Endothelial cell of umbilical vein (primary cell): ENCODE measurements at regions not wholly inside any gene's neighbourhood (a gene's known extent, or its start where the extent isn't known, plus 50 kb on each side); places are given as distances from the start of the nearest gene placed in this dataset.

ENCODE experiments used
- BruUV-seq: library from RNA; stranded (reverse); fragments of 400-500 nt; replicated peaks from 2 replicates; lab custom pipeline; 2021; lab: Mats Ljungman, UMichigan
- CTCF ChIA-PET: fragments of 300-600, 350-600 bp; sonication (Branson Sonifier 250); formaldehyde crosslinking; loops from one replicate; lab custom pipeline; 2021; ENCODE audit warnings: antibody characterized with exemption, inconsistent platforms; lab: Charles Lee
- POLR2A ChIA-PET: fragments of 300-600, 350-600 bp; sonication (Branson Sonifier 250); formaldehyde crosslinking; loops from one replicate; lab custom pipeline; 2021; ENCODE audit warnings: antibody characterized with exemption, inconsistent platforms; lab: Charles Lee
- DNase-seq: peaks from one replicate; pipeline ENCODE4 v3.0.0-alpha.2; 2011; ENCODE audit warnings: low read depth, low spot score
- FAIRE-seq: peaks from 2 replicates; lab custom pipeline; 2011; peaks lifted over from hg19 to GRCh38; lab: Jason Lieb, UNC
- H2AFZ ChIP-seq: 2 replicates; pipeline ENCODE4 v1.6.0; 2012; ENCODE audit warnings: low read depth, low read length, control low read depth, inconsistent platforms
- H3K27ac ChIP-seq: 2 replicates; pipeline ENCODE4 v1.5.1; 2011; ENCODE audit warnings: low read depth, mild to moderate bottlenecking, control low read depth, low read length, moderate library complexity; ENCODE audit not compliant: insufficient read depth
- H3K27me3 ChIP-seq, 2 experiments: 2 replicates each; pipeline versions ENCODE4 v1.6.0 to v1.6.1; 2011; ENCODE audit warnings: low read length in 2 of 2, mixed read lengths in 1 of 2; ENCODE audit not compliant: control insufficient read depth in 2 of 2, insufficient read depth in 2 of 2
- H3K36me3 ChIP-seq, 2 experiments: 2 replicates in 1 of 2; 3 replicates in 1 of 2; pipeline ENCODE4 v1.5.1; 2011; ENCODE audit warnings: low read length in 2 of 2, mild to moderate bottlenecking in 1 of 2, moderate library complexity in 1 of 2; ENCODE audit not compliant: control insufficient read depth in 2 of 2, insufficient read depth in 2 of 2; ENCODE audit errors: extremely low read depth in 1 of 2
- H3K4me1 ChIP-seq: 3 replicates; pipeline ENCODE4 v1.5.1; 2011; ENCODE audit warnings: mild to moderate bottlenecking, low read length; ENCODE audit not compliant: control insufficient read depth, insufficient read depth; ENCODE audit errors: extremely low read depth
- H3K4me2 ChIP-seq: 2 replicates; pipeline ENCODE4 v1.6.1; 2011; ENCODE audit warnings: low read length, control low read depth, mixed read lengths; ENCODE audit not compliant: insufficient read depth
- H3K4me3 ChIP-seq, 3 experiments: fragments of 200-600 bp in 1 of 3; sonication (generic), shearing (Covaris generic) in 1 of 3; replicated peaks in 1 of 3; 2 replicates each; pipeline ENCODE4 v1.5.1; 2011 to 2016; ENCODE audit warnings: control low read depth in 3 of 3, low read length in 3 of 3, mild to moderate bottlenecking in 2 of 3, inconsistent platforms in 1 of 3, low read depth in 1 of 3, moderate library complexity in 1 of 3; ENCODE audit not compliant: insufficient read depth in 1 of 3
- H3K79me2 ChIP-seq: 2 replicates; pipeline ENCODE4 v1.6.0; 2012; ENCODE audit warnings: low read length, inconsistent platforms; ENCODE audit not compliant: control insufficient read depth, insufficient read depth
- H3K9ac ChIP-seq: replicated peaks from 2 replicates; pipeline ENCODE3; 2011; ENCODE audit warnings: low read length, control low read depth; ENCODE audit not compliant: insufficient read depth; ENCODE audit errors: extremely low read depth
- H3K9me1 ChIP-seq: replicated peaks from 3 replicates; pipeline ENCODE4 v1.6.0; 2011; ENCODE audit warnings: mild to moderate bottlenecking, low read length; ENCODE audit not compliant: control insufficient read depth, insufficient read depth; ENCODE audit errors: extremely low read depth
- H3K9me3 ChIP-seq: replicated peaks from 2 replicates; pipeline ENCODE4 v1.5.1; 2012; ENCODE audit warnings: low read length, inconsistent platforms; ENCODE audit not compliant: control insufficient read depth, insufficient read depth
- H4K20me1 ChIP-seq: replicated peaks from 2 replicates; pipeline ENCODE3; 2011; ENCODE audit warnings: mild to moderate bottlenecking, low read length; ENCODE audit not compliant: control insufficient read depth, insufficient read depth; ENCODE audit errors: extremely low read depth
- EZH2 ChIP-seq: IDR thresholded peaks from 2 replicates; pipeline ENCODE4 v1.6.1; 2012; ENCODE audit warnings: borderline replicate concordance, low read depth, mild to moderate bottlenecking, moderate library complexity, low read length, inconsistent platforms; ENCODE audit not compliant: severe bottlenecking
- FOS ChIP-seq: IDR thresholded peaks from 2 replicates; pipeline ENCODE4 v1.6.1; 2011; ENCODE audit warnings: mild to moderate bottlenecking, low read length, moderate library complexity, borderline replicate concordance; ENCODE audit not compliant: insufficient read depth
- GATA2 ChIP-seq: IDR thresholded peaks from 2 replicates; pipeline ENCODE4 v1.7.0; 2011; ENCODE audit warnings: low read depth, mild to moderate bottlenecking, moderate library complexity, mixed read lengths, low read length; ENCODE audit not compliant: insufficient read length, insufficient read depth
- JUN ChIP-seq: IDR thresholded peaks from 2 replicates; pipeline ENCODE4 v1.6.1; 2011; ENCODE audit warnings: borderline replicate concordance, low read depth; ENCODE audit not compliant: insufficient read length, insufficient read depth
- MAX ChIP-seq: IDR thresholded peaks from 2 replicates; pipeline ENCODE4 v1.6.1; 2011; ENCODE audit not compliant: insufficient read depth, insufficient read length
- MYC ChIP-seq: IDR thresholded peaks from one replicate; pipeline ENCODE4 v1.6.1; 2011; ENCODE audit warnings: mild to moderate bottlenecking, low read depth, low read length
- POLR2A ChIP-seq: IDR thresholded peaks from 2 replicates; pipeline ENCODE4 v1.6.1; 2012; ENCODE audit warnings: low read depth, mild to moderate bottlenecking, control low read depth, low read length
- POLR2AphosphoS5 ChIP-seq: IDR thresholded peaks from 2 replicates; pipeline ENCODE4 v1.6.1; 2012; ENCODE audit warnings: low read depth, mild to moderate bottlenecking, control low read depth, low read length, moderate library complexity; ENCODE audit not compliant: insufficient read depth
- dilution Hi-C: fragments of 300-500 bp; cut with MboI; formaldehyde crosslinking; loops from one replicate; pipeline ENCODE4 v1.15.0; 2019; ENCODE audit warnings: low sequenced_read_pairs; ENCODE audit not compliant: extremely low pct_ligation_motif_present
- intact Hi-C: fragments of 100-400 bp; cut with micrococcal nuclease; formaldehyde crosslinking; loops from one replicate; pipeline ENCODE4 v1.10.0; 2022
- TF ChIP-seq, protein P1 (sequence below), 2 donors: IDR thresholded peaks; 1 replicate in 1 of 2; 2 replicates in 1 of 2; pipeline ENCODE4 v1.5.1; 2011; ENCODE audit warnings: low read length in 2 of 2, mild to moderate bottlenecking in 2 of 2, moderate library complexity in 2 of 2, control low read depth in 1 of 2, inconsistent platforms in 1 of 2, low read depth in 1 of 2; ENCODE audit not compliant: insufficient read depth in 1 of 2; ENCODE audit errors: extremely low read depth in 1 of 2

DNA sequence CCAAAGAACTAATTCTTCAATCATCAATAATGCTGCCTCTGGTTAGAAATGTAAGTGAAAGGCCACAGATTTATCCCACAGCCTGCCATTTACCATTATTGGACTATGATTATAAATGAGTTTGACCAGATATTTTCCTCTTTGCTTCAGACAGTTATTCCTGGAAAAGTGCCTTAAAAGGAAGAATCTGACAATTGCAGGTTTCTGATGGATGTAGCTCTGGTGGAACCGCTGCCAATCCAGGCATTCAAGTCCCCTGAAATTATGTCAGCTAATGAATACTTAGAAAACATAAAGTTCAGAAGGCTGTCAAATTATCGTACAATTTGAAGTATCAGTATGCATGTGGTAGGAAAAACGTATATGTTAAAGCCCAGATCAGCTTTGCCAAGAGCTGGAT, 78.2 kb upstream of the NR4A3 start:
- POLR2A ChIA-PET: no interaction called here
- H3K4me1 ChIP-seq: no peaks in the 10 kb centered on the region
- no peak for FAIRE-seq
- no peak for DNase-seq
- no peak overlapping the region for H3K4me3 ChIP-seq
- H3K27me3 ChIP-seq: no peaks in the 10 kb centered on the region
- dilution Hi-C loops (no loop called here), intact Hi-C loops (no loop called here)
- H3K27ac ChIP-seq: no peak overlapping the region
- no peaks in the 10 kb centered on the region for H4K20me1 ChIP-seq
- no peak overlapping the region for H3K4me2 ChIP-seq
- H3K79me2 ChIP-seq: no peaks in the 10 kb centered on the region
- H3K36me3 ChIP-seq: no peaks in the 10 kb centered on the region
- no TSS peak for BruUV-seq
- no peaks in the 10 kb centered on the region for H3K9me1 ChIP-seq
- no peak overlapping the region for H2AFZ ChIP-seq
- H3K9ac ChIP-seq: no peak overlapping the region
- CTCF ChIA-PET: no interaction called here
- no peaks in the 10 kb centered on the region for H3K9me3 ChIP-seq
- TF ChIP-seq, protein P1, sequence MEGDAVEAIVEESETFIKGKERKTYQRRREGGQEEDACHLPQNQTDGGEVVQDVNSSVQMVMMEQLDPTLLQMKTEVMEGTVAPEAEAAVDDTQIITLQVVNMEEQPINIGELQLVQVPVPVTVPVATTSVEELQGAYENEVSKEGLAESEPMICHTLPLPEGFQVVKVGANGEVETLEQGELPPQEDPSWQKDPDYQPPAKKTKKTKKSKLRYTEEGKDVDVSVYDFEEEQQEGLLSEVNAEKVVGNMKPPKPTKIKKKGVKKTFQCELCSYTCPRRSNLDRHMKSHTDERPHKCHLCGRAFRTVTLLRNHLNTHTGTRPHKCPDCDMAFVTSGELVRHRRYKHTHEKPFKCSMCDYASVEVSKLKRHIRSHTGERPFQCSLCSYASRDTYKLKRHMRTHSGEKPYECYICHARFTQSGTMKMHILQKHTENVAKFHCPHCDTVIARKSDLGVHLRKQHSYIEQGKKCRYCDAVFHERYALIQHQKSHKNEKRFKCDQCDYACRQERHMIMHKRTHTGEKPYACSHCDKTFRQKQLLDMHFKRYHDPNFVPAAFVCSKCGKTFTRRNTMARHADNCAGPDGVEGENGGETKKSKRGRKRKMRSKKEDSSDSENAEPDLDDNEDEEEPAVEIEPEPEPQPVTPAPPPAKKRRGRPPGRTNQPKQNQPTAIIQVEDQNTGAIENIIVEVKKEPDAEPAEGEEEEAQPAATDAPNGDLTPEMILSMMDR (IDR thresholded peaks at IDR 0.05; ENCODE audit: extremely low read depth in 1 of 2, insufficient read depth in 1 of 2, low read depth in 1 of 2, low read length in 2 of 2): no peak
- TF ChIP-seq JUN: no peak
- no peak for TF ChIP-seq POLR2A
- no peak for TF ChIP-seq FOS
- TF ChIP-seq POLR2AphosphoS5: no peak
- no peak for TF ChIP-seq MAX
- TF ChIP-seq EZH2: no peak
- no peak for TF ChIP-seq GATA2
- TF ChIP-seq MYC: no peak
